ENCODE measurements at regions not wholly inside any gene's neighbourhood (a gene's known extent, or its start where the extent isn't known, plus 50 kb on each side); places are given as distances from the start of the nearest gene placed in this dataset.

DNA sequence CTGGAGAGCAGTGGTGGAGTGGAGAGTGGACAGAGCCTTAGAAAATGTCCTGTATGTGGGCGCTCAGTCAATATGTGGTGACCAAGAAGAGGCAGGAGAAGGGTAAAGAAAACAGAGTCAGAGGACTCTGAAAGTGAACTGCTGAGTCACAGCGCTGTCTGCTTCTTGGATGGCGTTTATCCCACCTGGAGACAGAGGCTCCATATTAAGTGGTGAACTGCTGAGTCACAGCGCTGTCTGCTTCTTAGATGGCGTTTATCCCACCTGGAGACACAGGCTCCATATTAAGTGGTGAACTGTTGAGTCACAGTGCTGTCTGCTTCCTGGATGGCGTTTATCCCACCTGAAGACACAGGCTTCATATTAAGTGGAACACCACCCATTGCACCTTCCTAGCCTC lies 119.3 kb upstream of the RALGAPA2 start:
- H3K9ac ChIP-seq (ENCODE audit: low read depth, low read length) = no peak overlapping the region

DNA sequence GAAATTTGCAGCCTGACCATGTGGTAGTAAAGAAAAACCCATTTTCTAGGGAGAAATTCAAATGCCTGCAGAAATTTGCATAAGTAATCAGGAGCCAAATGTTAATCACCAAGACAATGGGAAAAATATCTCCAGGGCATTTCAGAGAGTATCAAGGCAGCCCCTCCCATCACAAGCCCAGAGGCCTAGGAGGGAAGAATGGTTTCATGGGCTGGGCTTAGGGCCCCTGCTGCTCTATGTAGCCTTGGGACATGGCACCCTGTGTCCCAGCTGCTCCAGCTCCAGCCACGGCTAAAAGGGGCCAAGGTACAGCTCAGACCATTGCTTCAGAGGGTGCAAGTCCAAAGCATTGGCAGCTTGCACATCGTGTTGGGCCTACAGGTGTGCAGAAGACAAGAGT lies 117.2 kb upstream of the RALGAPA2 start:
- no peaks in the 10 kb centered on the region; the same call in 1 of the 2 replicates for H3K4me1 ChIP-seq (ENCODE audit: insufficient read depth, low read length)
- no peak overlapping the region for H3K9ac ChIP-seq (ENCODE audit: low read depth, low read length)
- no peaks in the 10 kb centered on the region; the same call in none of the 2 replicates for H3K9me3 ChIP-seq (ENCODE audit: control insufficient read depth, insufficient read depth, low read length)
- H3K36me3 ChIP-seq (ENCODE audit: insufficient read depth, low read length) = no peaks in the 10 kb centered on the region

More for the DNA sequence above, 119.3 kb upstream of the RALGAPA2 start:
- H3K4me1 ChIP-seq (ENCODE audit: insufficient read depth, low read length) = no peaks in the 10 kb centered on the region
- H3K36me3 ChIP-seq (ENCODE audit: insufficient read depth, low read length) = no peaks in the 10 kb centered on the region
- no peaks in the 10 kb centered on the region; the same call in none of the 2 replicates for H3K9me3 ChIP-seq (ENCODE audit: control insufficient read depth, insufficient read depth, low read length)

DNA sequence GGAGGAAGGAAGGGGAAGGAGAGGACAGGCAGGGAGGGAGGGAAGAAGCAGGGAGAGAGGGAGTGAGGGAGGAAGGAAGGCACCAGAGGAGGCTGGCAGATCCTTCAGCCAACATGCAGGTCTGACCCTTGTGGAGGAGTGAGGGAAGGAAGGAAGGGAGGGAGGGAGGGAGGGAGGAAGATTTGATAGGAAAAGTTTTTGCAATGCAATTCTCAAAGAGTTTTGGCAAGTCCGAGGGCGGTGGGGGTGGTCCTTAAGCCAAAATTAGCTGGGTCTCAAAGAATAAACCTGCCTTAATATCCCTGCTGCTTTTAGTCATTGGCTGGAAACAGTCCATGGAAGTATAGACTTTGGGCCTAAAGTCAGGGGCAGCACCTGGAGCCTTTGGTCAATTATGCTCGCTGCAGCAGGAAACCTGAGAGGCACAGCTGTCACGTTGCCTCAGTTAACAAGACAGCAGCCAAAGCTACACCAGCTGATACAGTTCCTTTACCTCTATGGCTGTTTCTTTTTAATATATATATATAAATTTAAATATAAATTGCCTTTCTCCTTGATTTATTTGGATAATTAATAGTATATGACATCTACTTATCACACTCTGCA lies 115.7 kb upstream of the RALGAPA2 start:
- no peaks in the 10 kb centered on the region; the same call in 1 of the 2 replicates for H3K4me1 ChIP-seq (ENCODE audit: insufficient read depth, low read length)
- no peak overlapping the region for H3K9ac ChIP-seq (ENCODE audit: low read depth, low read length)
- H3K36me3 ChIP-seq (ENCODE audit: insufficient read depth, low read length) = no peaks in the 10 kb centered on the region; the same call in 1 of the 2 replicates
- no peaks in the 10 kb centered on the region; the same call in none of the 2 replicates for H3K9me3 ChIP-seq (ENCODE audit: control insufficient read depth, insufficient read depth, low read length)

DNA sequence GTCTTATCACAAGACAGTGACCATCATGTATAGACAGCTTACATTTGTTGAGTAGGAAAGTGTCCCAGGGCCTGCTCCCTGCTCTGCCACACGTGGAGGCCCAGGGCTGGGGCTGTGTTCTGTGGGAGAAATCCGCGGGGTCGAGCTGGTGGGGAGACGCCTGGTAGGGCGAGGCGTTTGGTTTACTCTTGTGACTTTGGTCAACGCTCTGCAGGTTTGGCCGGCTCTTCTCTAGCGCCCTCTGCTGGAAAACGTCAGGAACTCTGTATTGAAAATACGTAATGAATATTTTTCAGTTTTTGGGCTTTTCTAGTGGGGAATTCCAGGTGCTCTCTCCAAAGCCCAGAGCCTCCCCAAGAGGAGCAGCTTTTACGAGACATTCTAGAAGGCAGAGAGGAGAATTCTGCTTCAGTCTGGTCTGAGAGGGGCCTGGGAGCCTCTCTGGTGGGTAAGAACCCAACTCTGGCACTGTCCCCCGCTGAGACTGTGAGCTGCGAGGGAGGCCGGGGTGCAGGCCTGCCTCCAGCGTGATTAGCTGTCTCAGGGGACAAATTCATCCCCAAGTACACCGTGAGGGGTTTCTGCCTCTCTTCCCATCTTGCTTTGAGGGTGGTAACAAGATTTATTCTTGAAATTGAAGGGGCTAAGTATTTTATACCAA lies 112.6 kb upstream of the RALGAPA2 start:
- H3K36me3 ChIP-seq (ENCODE audit: insufficient read depth, low read length) = no peaks in the 10 kb centered on the region; the same call in 1 of the 2 replicates
- H3K9me3 ChIP-seq (ENCODE audit: control insufficient read depth, insufficient read depth, low read length) = no peaks in the 10 kb centered on the region; the same call in none of the 2 replicates
- peaks cover 21% of the 10 kb centered on the region; the same call in 1 of the 2 replicates for H3K4me1 ChIP-seq (ENCODE audit: insufficient read depth, low read length)
- H3K9ac ChIP-seq (ENCODE audit: low read depth, low read length) = no peak overlapping the region

DNA sequence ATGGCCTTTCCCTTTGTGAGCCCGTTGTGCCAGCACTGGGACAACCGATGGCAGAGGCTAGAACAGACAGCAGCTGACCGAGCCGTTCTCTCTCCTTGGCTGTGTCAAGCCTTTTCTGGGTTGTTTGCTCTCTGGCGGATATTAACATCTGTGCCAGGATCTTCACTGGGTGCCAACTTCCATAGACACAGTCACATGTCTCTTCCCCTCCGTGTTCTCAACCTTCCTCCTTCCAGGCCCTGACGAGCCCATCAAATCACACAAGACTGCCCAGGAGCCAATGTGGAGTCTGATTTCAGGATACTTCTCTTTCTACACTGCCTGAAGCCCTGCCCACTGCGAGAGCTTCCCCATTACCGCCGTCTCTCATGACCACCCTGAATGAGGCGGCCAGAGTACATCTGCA lies 111.0 kb upstream of the RALGAPA2 start:
- Histone ChIP-seq H3K9me3 (ENCODE audit: control insufficient read depth, insufficient read depth, low read length) (no peaks in the 10 kb centered on the region), H3K4me1 (ENCODE audit: insufficient read depth, low read length) (peaks cover 22% of the 10 kb centered on the region; the same call in 1 of the 2 replicates), H3K36me3 (ENCODE audit: insufficient read depth, low read length) (no peaks in the 10 kb centered on the region; the same call in 1 of the 2 replicates), H3K9ac (ENCODE audit: low read depth, low read length) (no peak overlapping the region)

DNA sequence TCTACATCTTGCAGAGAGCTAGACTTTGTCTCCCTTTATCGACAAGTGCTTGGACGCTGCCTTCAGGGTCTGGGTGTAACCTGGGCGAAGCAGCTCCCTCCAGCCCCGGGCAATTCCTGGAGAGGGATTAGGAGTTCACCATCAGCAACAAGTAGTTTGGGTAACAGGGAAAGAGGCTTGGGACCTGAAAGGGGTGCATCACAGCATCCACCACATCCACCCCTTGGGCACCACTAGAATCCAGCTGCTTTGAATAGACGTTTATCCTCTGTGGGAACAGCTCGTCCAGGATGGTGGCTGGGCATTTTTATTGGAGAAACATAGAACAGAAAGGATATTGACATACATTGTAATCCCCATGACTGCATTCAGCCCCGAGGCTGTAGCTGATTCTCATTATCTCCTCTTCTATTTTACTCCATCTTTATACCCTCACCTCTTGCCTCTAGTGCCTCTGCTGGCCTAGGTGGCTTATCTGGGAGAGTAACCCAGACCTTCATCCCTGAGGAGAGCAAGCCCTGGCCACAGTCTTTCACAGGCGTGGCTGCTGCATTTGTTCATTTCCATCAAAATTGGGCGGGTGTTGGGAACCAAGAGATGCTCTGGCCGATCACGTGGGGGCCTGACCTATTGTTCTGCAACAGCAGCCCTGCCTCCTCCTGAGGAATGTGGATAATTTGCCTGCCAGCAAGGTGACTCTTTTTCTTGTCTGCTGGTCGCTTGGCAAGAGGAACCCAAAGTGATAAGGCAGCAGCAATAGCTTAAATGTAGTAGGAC lies 109.2 kb upstream of the RALGAPA2 start:
- Histone ChIP-seq H3K4me1 (ENCODE audit: insufficient read depth, low read length) (peaks cover 26% of the 10 kb centered on the region), H3K9ac (ENCODE audit: low read depth, low read length) (no peak overlapping the region), H3K36me3 (ENCODE audit: insufficient read depth, low read length) (no peaks in the 10 kb centered on the region; the same call in 1 of the 2 replicates), H3K9me3 (ENCODE audit: control insufficient read depth, insufficient read depth, low read length) (no peaks in the 10 kb centered on the region)

DNA sequence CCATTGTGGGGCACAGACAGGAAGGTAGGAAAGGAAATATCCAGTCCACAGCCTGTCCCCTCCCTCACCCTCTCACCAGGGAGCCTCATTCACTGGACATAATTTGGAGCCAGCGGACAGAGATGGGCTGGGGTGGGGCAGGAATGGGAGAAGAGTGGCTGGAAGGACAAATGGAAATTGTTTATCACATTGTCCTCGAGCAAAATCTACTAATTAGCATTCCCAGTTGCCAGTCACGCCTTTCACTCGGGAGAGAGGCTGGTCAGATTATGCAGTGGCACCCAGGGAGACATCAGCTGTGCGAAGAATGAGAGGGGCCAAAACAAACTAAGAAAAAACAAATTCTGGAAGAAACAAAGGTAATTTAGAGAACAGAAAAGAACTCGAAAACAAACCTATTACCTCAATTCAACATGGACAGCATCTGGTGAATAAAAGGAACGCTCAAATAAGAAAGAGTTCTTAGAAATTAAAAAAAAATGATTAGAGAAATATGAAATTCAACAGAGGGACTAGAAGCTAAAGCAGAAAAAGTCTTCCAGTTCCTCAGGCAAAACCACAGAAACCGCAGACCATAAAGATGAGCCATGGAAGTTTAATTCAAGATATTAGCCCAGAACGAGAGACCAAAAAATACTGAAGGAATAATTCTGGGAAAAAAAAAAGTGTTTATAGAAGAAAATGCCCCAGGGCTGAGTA lies 108.5 kb upstream of the RALGAPA2 start:
- H3K9ac ChIP-seq (ENCODE audit: low read depth, low read length) = no peak overlapping the region
- no peaks in the 10 kb centered on the region; the same call in 1 of the 2 replicates for H3K36me3 ChIP-seq (ENCODE audit: insufficient read depth, low read length)
- H3K9me3 ChIP-seq (ENCODE audit: control insufficient read depth, insufficient read depth, low read length) = no peaks in the 10 kb centered on the region
- H3K4me1 ChIP-seq (ENCODE audit: insufficient read depth, low read length) = peaks cover 31% of the 10 kb centered on the region

DNA sequence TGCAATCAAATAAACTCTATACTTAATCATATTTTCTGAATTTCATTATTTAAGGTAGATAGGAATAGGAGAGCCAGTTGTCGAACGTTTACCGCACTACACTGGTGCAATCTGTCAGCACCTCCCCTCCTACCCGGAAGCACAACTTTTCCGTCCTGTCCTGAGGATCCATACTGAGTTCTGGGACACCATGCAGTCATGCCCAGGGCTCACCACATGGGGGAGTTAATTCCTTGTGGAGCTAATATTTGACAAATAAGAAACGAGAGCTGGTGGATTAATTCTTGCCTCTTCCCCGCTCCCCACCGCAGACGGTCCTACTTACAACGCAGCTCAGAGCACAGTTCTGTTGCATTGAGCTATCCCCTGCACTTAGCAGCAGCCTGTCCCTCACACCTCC lies 107.7 kb upstream of the RALGAPA2 start:
- no peaks in the 10 kb centered on the region for H3K9me3 ChIP-seq (ENCODE audit: control insufficient read depth, insufficient read depth, low read length)
- peaks cover 34% of the 10 kb centered on the region for H3K4me1 ChIP-seq (ENCODE audit: insufficient read depth, low read length)
- H3K36me3 ChIP-seq (ENCODE audit: insufficient read depth, low read length) = no peaks in the 10 kb centered on the region; the same call in 1 of the 2 replicates
- no peak overlapping the region for H3K9ac ChIP-seq (ENCODE audit: low read depth, low read length)

DNA sequence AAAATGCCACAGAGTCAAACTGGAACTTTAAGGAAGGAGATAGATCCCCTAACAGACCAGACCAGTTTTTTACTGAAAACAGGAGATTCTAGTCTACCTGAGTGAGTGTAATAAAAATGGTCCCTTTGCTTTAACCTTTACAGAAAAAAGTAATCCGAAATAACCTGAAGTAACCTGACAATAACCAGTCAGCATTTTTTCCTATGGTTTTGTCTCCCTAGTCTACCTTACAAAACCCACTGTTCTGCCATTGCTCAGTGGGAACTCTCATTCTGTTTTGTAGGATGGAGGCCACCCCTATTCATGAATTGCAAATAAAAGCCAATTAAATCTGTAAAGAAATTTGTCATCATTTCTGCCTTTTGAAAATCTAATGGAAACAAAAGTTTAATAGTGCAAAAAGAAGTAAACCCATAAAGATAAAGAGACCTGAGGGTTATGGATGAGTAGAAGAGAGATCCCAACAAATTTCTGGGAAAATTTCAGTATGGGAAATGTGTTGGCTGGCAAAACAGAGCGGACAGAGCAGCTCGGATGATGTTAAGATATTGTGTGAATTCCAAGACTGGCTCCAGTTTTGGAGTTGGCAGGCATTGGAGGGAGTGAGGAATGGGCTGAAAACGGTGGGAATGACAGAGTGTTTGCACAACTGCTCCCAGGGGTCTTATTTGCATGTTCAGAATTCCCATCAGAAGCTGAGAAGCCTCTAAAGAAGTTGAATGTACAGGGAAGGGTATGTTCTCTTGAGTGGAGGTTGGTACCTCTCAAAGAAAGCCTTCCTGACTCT lies 104.7 kb upstream of the RALGAPA2 start:
- H3K9ac ChIP-seq (ENCODE audit: low read depth, low read length) = no peak overlapping the region
- H3K36me3 ChIP-seq (ENCODE audit: insufficient read depth, low read length) = no peaks in the 10 kb centered on the region
- no peaks in the 10 kb centered on the region for H3K9me3 ChIP-seq (ENCODE audit: control insufficient read depth, insufficient read depth, low read length)
- H3K4me1 ChIP-seq (ENCODE audit: insufficient read depth, low read length) = peaks cover 31% of the 10 kb centered on the region

DNA sequence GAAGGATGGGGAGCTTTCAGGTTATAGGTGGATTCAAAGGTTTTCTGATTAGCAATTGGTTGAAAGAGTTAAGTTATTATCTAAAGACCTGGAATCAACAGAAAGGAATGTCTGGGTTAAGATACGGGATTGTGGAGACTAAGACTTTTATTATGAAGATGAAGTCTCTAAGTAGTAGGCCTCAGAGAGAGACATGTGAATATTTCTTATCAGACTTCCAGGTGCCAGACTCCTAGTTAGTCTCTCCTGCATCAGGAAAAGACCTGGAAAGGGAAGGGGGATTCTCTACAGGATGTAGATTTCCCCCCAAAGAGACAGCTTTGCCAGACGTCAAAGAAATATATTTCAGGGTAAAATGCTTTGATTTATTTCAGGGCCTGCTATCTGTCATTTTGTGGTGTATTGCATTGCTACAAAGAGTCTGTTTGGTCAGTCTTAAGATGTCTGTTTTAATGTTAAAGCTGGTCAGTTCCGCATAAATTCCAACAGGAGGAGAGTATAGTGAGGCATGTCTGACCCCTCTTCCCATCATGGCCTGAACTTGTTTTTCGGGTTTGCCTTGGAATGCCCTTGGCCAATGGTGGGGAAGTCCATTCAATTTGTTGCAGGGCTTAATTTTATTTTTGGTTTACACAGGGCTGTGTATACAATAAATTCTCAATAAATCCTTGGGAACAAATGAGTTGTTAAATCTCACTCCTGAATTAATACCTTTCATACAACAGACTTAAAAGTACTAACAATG lies 103.4 kb upstream of the RALGAPA2 start:
- Histone ChIP-seq H3K9me3 (ENCODE audit: control insufficient read depth, insufficient read depth, low read length) (no peaks in the 10 kb centered on the region), H3K9ac (ENCODE audit: low read depth, low read length) (no peak overlapping the region), H3K36me3 (ENCODE audit: insufficient read depth, low read length) (no peaks in the 10 kb centered on the region), H3K4me1 (ENCODE audit: insufficient read depth, low read length) (peaks cover 20% of the 10 kb centered on the region; the same call in 1 of the 2 replicates)

DNA sequence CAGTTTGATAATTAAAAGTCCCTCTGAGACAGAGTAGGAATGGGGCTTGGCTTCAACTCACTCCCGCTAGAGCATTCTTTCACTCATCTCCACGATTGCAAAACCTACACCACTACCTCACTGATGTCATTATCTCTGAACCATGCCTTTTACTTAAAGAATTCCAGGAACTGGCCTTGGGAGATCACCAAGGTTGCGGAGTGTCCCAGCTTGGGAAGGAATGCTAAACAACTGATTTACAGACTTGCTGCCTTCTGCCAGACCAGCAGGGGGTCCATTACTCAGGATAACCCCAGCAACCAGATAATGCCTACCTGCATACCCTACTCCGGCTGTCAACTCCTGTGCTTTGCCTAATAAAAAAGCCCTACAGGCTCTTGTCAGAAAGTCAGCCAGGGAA lies 102.2 kb upstream of the RALGAPA2 start:
- Histone ChIP-seq H3K4me1 (ENCODE audit: insufficient read depth, low read length) (peaks cover 13% of the 10 kb centered on the region; the same call in 1 of the 2 replicates), H3K9me3 (ENCODE audit: control insufficient read depth, insufficient read depth, low read length) (no peaks in the 10 kb centered on the region), H3K9ac (ENCODE audit: low read depth, low read length) (no peak overlapping the region), H3K36me3 (ENCODE audit: insufficient read depth, low read length) (no peaks in the 10 kb centered on the region)

DNA sequence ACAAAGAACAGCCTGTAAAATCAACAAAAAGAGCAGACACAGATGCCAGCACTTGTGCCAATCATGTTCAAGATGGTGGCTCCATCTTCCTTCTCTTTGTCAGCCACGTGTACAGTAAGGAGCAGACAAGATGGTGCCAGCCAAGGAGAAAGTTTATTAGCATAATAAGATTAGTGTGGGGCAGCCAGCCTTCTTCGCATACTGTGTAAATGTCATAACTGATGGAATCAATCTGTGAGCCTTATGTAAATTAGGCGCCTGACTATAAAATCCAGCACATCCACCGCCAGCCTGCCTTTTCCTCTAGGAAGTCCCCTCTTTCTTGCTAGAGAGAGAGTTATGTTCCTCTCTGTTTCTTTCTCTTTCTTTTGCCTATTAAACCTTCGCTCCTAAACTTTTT lies 99.7 kb upstream of the RALGAPA2 start:
- no peak overlapping the region for H3K9ac ChIP-seq (ENCODE audit: low read depth, low read length)
- no peaks in the 10 kb centered on the region for H3K9me3 ChIP-seq (ENCODE audit: control insufficient read depth, insufficient read depth, low read length)
- no peaks in the 10 kb centered on the region for H3K36me3 ChIP-seq (ENCODE audit: insufficient read depth, low read length)
- H3K4me1 ChIP-seq (ENCODE audit: insufficient read depth, low read length) = peaks cover 8% of the 10 kb centered on the region; the same call in 1 of the 2 replicates

DNA sequence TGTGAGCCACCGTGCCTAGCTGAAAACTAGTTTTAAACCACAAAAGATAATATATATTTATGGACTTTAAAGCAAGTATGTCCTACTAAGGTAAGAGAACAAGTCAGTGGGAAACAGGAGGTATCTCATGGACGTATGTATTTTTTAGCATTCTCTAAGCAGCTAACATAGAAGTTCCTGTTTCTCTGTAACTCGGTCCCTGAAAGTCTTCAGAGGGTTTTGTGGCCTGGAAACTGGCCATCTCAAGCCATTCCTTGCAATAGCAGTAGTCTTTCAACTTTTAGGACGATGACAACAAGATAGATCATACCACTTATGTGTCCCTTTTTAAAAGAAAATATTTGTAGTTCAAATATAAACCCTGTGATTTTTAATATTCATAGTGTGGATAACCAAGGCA lies 95.6 kb upstream of the RALGAPA2 start:
- no peak overlapping the region for H3K9ac ChIP-seq (ENCODE audit: low read depth, low read length)
- H3K36me3 ChIP-seq (ENCODE audit: insufficient read depth, low read length) = no peaks in the 10 kb centered on the region
- H3K4me1 ChIP-seq (ENCODE audit: insufficient read depth, low read length) = no peaks in the 10 kb centered on the region
- H3K9me3 ChIP-seq (ENCODE audit: control insufficient read depth, insufficient read depth, low read length) = peaks cover 4% of the 10 kb centered on the region; the same call in 1 of the 2 replicates

Measured in ES-I3 (cell line).